B cell (primary cell): ENCODE measurements at regions not wholly inside any gene's neighbourhood (a gene's known extent, or its start where the extent isn't known, plus 50 kb on each side); places are given as distances from the start of the nearest gene placed in this dataset.

ENCODE experiments used
- ATAC-seq: fragments of 200-7000 bp; cut with Tn5 transposase; one replicate; pipeline ENCODE4 v1.10.0; 2021; ENCODE audit warnings: low read depth, mild to moderate bottlenecking, moderate number of reproducible peaks, moderate library complexity
- CTCF ChIA-PET: fragments of 350-600 bp; sonication (Branson Sonifier 250); formaldehyde crosslinking; loops from one replicate; lab custom pipeline; 2021; ENCODE audit warnings: antibody characterized with exemption, inconsistent platforms; lab: Charles Lee
- POLR2A ChIA-PET: fragments of 350-600 bp; sonication (Branson Sonifier 250); formaldehyde crosslinking; loops from one replicate; lab custom pipeline; 2021; ENCODE audit warnings: antibody characterized with exemption; lab: Charles Lee
- DNase-seq: peaks from one replicate; pipeline ENCODE4 v3.0.0; 2013
- H2AFZ ChIP-seq: 2 replicates; pipeline ENCODE4 v1.6.1; 2012; ENCODE audit warnings: mild to moderate bottlenecking, low read depth, low read length; ENCODE audit not compliant: insufficient read depth, poor library complexity, severe bottlenecking
- H3K27ac ChIP-seq, 2 donors: 1 replicate in 1 of 2; 2 replicates in 1 of 2; pipeline ENCODE4 v1.5.1; 2012 to 2013; ENCODE audit warnings: low read length in 2 of 2, mild to moderate bottlenecking in 2 of 2, moderate library complexity in 1 of 2
- H3K27me3 ChIP-seq, 4 experiments: fragments of 200-600 bp in 1 of 4; sonication (generic) in 1 of 4; replicated peaks in 1 of 4; 1 replicate in 2 of 4; 2 replicates in 2 of 4; pipeline versions ENCODE4 v1.6.1 to v1.7.0; 2013 to 2016; ENCODE audit warnings: low read length in 3 of 4, mild to moderate bottlenecking in 2 of 4, mixed read lengths in 1 of 4, moderate library complexity in 1 of 4; ENCODE audit not compliant: insufficient read depth in 4 of 4, control insufficient read depth in 3 of 4; ENCODE audit errors: control extremely low read depth in 1 of 4
- H3K36me3 ChIP-seq, 2 experiments: replicated peaks in 1 of 2; 1 replicate in 1 of 2; 2 replicates in 1 of 2; pipeline versions ENCODE4 v1.6.1 to v1.7.1; 2013; ENCODE audit warnings: low read length in 1 of 2; ENCODE audit not compliant: insufficient read depth in 2 of 2, control insufficient read depth in 1 of 2; ENCODE audit errors: control extremely low read depth in 1 of 2, extremely low read depth in 1 of 2
- H3K4me1 ChIP-seq, 2 donors: fragments of 200-600 bp in 1 of 2; sonication (generic) in 1 of 2; 1 replicate in 1 of 2; 2 replicates in 1 of 2; pipeline versions ENCODE4 v1.5.1 to v1.6.1; 2013 to 2017; ENCODE audit warnings: low read length in 2 of 2; ENCODE audit not compliant: control insufficient read depth in 2 of 2, insufficient read depth in 2 of 2
- H3K4me2 ChIP-seq: replicated peaks from 2 replicates; pipeline ENCODE3; 2012; ENCODE audit warnings: mild to moderate bottlenecking, low read depth, low read length; ENCODE audit not compliant: poor library complexity, severe bottlenecking
- H3K4me3 ChIP-seq, 5 experiments: fragments of 200-600 bp in 1 of 5; sonication (generic) in 1 of 5; 1 replicate in 3 of 5; 2 replicates in 2 of 5; pipeline versions ENCODE4 v1.5.1 to v1.7.0; 2011 to 2016; ENCODE audit warnings: low read length in 4 of 5, mild to moderate bottlenecking in 4 of 5, low read depth in 2 of 5, control low read depth in 1 of 5, moderate library complexity in 1 of 5; ENCODE audit not compliant: insufficient read depth in 1 of 5; ENCODE audit errors: control extremely low read depth in 1 of 5, extremely low read depth in 1 of 5
- H3K79me2 ChIP-seq: fragments of 200-600 bp; sonication (generic); one replicate; pipeline ENCODE4 v1.6.0; 2016; ENCODE audit warnings: low read length; ENCODE audit not compliant: control insufficient read depth, insufficient read depth
- H3K9ac ChIP-seq: fragments of 200-600 bp; sonication (generic); 2 replicates; pipeline ENCODE4 v1.6.1; 2017; ENCODE audit warnings: mild to moderate bottlenecking, low read length, moderate library complexity
- H3K9me3 ChIP-seq, 3 donors: one replicate each; pipeline versions ENCODE4 v1.6.1 to v1.7.1; 2013; ENCODE audit warnings: low read length in 2 of 3; ENCODE audit not compliant: control insufficient read depth in 2 of 3, insufficient read depth in 1 of 3; ENCODE audit errors: control extremely low read depth in 1 of 3
- H4K20me1 ChIP-seq: 2 replicates; pipeline ENCODE4 v1.6.0; 2012; ENCODE audit warnings: mild to moderate bottlenecking, low read length; ENCODE audit not compliant: insufficient read depth, control insufficient read depth, poor library complexity, severe bottlenecking
- H3K27ac Mint-ChIP-seq: one replicate; pipeline ENCODE4 v1.8.0; 2021; ENCODE audit warnings: mixed read lengths
- H3K27me3 Mint-ChIP-seq: one replicate; pipeline ENCODE4 v1.8.0; 2021; ENCODE audit warnings: mixed read lengths
- H3K4me1 Mint-ChIP-seq: one replicate; pipeline ENCODE4 v1.8.0; 2021; ENCODE audit warnings: mixed read lengths
- H3K4me3 Mint-ChIP-seq: one replicate; pipeline ENCODE4 v1.8.0; 2021; ENCODE audit warnings: mixed read lengths
- H3K9me3 Mint-ChIP-seq: one replicate; pipeline ENCODE4 v1.8.0; 2022; ENCODE audit warnings: mixed read lengths; ENCODE audit not compliant: insufficient read depth
- EZH2 ChIP-seq: IDR thresholded peaks from 2 replicates; pipeline ENCODE4 v1.6.1; 2012; ENCODE audit warnings: borderline replicate concordance, low read depth, mild to moderate bottlenecking, moderate library complexity, low read length; ENCODE audit not compliant: insufficient read depth, poor library complexity, severe bottlenecking
- WGBS: methylation state at CpG from one replicate; pipeline ENCODE4 v1.1.5; 2013; ENCODE audit warnings: missing lambda C conversion rate; ENCODE audit not compliant: insufficient coverage; 5-methylcytosine and 5-hydroxymethylcytosine counted together
- intact Hi-C: fragments of 100-400 bp; cut with micrococcal nuclease; formaldehyde crosslinking; loops from one replicate; pipeline ENCODE4 v1.10.0; 2022
- TF ChIP-seq, protein P1 (sequence below): fragments of 200-600 bp; IDR thresholded peaks from one replicate; pipeline ENCODE4 v1.8.0; 2022; ENCODE audit warnings: antibody characterized with exemption, mild to moderate bottlenecking

DNA sequence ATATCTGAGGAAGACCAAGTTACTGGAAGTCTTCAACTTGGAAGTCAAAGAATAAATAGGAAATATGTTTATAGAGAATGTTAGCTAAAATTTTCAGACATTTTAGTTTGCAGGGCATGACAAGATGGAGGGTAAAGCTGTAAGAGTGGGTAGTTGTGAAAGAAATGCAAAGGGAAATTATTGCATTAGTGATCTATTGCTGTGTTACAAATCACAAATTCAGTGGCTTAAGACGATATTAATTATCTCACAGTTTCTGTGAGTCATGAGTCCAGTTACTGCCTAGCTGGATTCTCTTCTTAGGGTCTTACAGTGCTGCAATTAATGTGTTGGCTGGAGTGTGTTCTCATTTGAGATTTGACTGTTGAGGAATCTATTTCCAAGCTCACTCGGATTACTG lies 62.9 kb upstream of the CAMK2D start:
- Mint-ChIP-seq H3K9me3 (no peaks in the 10 kb centered on the region), H3K4me3 (no peak overlapping the region), H3K27ac (no peak overlapping the region), H3K27me3 (peaks cover 1% of the 10 kb centered on the region), H3K4me1 (peaks cover 12% of the 10 kb centered on the region)
- DNase-seq (no peak), ATAC-seq (no peak)
- no peaks in the 10 kb centered on the region for H3K9me3 ChIP-seq
- no peaks in the 10 kb centered on the region for H3K27me3 ChIP-seq
- H4K20me1 ChIP-seq, result no peaks in the 10 kb centered on the region
- no peak overlapping the region for H3K4me3 ChIP-seq
- intact Hi-C loops, result no loop called here
- WGBS, result 92% methylated on average over 2 of the region's 2 CpGs
- H2AFZ ChIP-seq, result no peak overlapping the region
- H3K36me3 ChIP-seq, result no peaks in the 10 kb centered on the region
- ChIA-PET POLR2A (no interaction called here), CTCF (no interaction called here)
- no peak overlapping the region for H3K27ac ChIP-seq
- H3K4me2 ChIP-seq, result no peak overlapping the region
- H3K9ac ChIP-seq, result no peak overlapping the region
- TF ChIP-seq, protein P1, sequence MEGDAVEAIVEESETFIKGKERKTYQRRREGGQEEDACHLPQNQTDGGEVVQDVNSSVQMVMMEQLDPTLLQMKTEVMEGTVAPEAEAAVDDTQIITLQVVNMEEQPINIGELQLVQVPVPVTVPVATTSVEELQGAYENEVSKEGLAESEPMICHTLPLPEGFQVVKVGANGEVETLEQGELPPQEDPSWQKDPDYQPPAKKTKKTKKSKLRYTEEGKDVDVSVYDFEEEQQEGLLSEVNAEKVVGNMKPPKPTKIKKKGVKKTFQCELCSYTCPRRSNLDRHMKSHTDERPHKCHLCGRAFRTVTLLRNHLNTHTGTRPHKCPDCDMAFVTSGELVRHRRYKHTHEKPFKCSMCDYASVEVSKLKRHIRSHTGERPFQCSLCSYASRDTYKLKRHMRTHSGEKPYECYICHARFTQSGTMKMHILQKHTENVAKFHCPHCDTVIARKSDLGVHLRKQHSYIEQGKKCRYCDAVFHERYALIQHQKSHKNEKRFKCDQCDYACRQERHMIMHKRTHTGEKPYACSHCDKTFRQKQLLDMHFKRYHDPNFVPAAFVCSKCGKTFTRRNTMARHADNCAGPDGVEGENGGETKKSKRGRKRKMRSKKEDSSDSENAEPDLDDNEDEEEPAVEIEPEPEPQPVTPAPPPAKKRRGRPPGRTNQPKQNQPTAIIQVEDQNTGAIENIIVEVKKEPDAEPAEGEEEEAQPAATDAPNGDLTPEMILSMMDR, result no peak
- no peak for TF ChIP-seq EZH2
- peaks cover 8% of the 10 kb centered on the region in 2 donors for H3K4me1 ChIP-seq
- no peaks in the 10 kb centered on the region for H3K79me2 ChIP-seq

DNA sequence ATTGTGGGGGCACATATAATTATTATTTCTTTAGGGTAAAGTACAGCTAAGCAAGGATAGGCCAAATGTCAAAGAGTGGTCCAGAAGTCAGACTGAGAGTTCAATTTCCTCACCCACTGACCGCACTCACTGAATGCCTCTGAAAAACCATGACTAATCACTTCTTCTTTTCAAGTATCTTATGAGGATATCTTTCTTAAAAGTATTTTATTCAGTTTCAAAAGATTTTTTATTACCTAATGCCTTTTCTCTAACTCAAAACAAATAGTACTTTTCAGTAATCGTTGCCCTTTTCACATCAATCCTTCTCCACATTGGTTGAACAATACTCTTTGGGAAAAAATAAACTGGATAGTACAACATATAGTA lies 61.7 kb upstream of the CAMK2D start:
- CTCF ChIA-PET, result no interaction called here
- no peak overlapping the region for H3K4me2 ChIP-seq
- H2AFZ ChIP-seq, result no peak overlapping the region
- H3K27me3 ChIP-seq, result no peaks in the 10 kb centered on the region
- H4K20me1 ChIP-seq, result no peaks in the 10 kb centered on the region
- no peak overlapping the region for H3K4me3 ChIP-seq
- WGBS, result no CpG with 5 or more reads among the region's 2 CpGs
- ATAC-seq, result no peak
- no peak overlapping the region for H3K27ac ChIP-seq
- TF ChIP-seq, protein P1, result no peak
- no peak overlapping the region for H3K27ac Mint-ChIP-seq
- H3K79me2 ChIP-seq, result no peaks in the 10 kb centered on the region
- H3K4me3 Mint-ChIP-seq, result no peak overlapping the region
- H3K36me3 ChIP-seq, result no peaks in the 10 kb centered on the region
- POLR2A ChIA-PET, result no interaction called here
- H3K9me3 ChIP-seq, result no peaks in the 10 kb centered on the region
- H3K4me1 Mint-ChIP-seq, result peaks cover 12% of the 10 kb centered on the region
- no peak for DNase-seq
- H3K9me3 Mint-ChIP-seq, result no peaks in the 10 kb centered on the region
- H3K27me3 Mint-ChIP-seq, result no peaks in the 10 kb centered on the region
- no peak overlapping the region for H3K9ac ChIP-seq
- H3K4me1 ChIP-seq, result peaks cover 8% of the 10 kb centered on the region in 2 donors
- intact Hi-C loops, result no loop called here
